Endothelial cell of umbilical vein (primary cell): ENCODE measurements at regions not wholly inside any gene's neighbourhood (a gene's known extent, or its start where the extent isn't known, plus 50 kb on each side); places are given as distances from the start of the nearest gene placed in this dataset.

Source experiments
- CTCF ChIP-seq, 2 donors: IDR thresholded peaks; 1 replicate in 1 of 2; 2 replicates in 1 of 2; pipeline ENCODE4 v1.5.1; 2011; ENCODE audit warnings: low read length in 2 of 2, mild to moderate bottlenecking in 2 of 2, moderate library complexity in 2 of 2, control low read depth in 1 of 2, inconsistent platforms in 1 of 2, low read depth in 1 of 2; ENCODE audit not compliant: insufficient read depth in 1 of 2; ENCODE audit errors: extremely low read depth in 1 of 2
- EZH2 ChIP-seq: IDR thresholded peaks from 2 replicates; pipeline ENCODE4 v1.6.1; 2012; ENCODE audit warnings: borderline replicate concordance, low read depth, mild to moderate bottlenecking, moderate library complexity, low read length, inconsistent platforms; ENCODE audit not compliant: severe bottlenecking
- JUN ChIP-seq: IDR thresholded peaks from 2 replicates; pipeline ENCODE4 v1.6.1; 2011; ENCODE audit warnings: borderline replicate concordance, low read depth; ENCODE audit not compliant: insufficient read length, insufficient read depth
- MAX ChIP-seq: IDR thresholded peaks from 2 replicates; pipeline ENCODE4 v1.6.1; 2011; ENCODE audit not compliant: insufficient read depth, insufficient read length
- POLR2A ChIP-seq: IDR thresholded peaks from 2 replicates; pipeline ENCODE4 v1.6.1; 2012; ENCODE audit warnings: low read depth, mild to moderate bottlenecking, control low read depth, low read length
- POLR2AphosphoS5 ChIP-seq: IDR thresholded peaks from 2 replicates; pipeline ENCODE4 v1.6.1; 2012; ENCODE audit warnings: low read depth, mild to moderate bottlenecking, control low read depth, low read length, moderate library complexity; ENCODE audit not compliant: insufficient read depth

- TF ChIP-seq EZH2 (no peak), CTCF (IDR thresholded peaks at IDR 0.05; ENCODE audit: extremely low read depth in 1 of 2, insufficient read depth in 1 of 2, low read depth in 1 of 2, low read length in 2 of 2) (no peak), MAX (no peak), POLR2AphosphoS5 (no peak), POLR2A (no peak), JUN (no peak)
Observed at GRCh38 chr22:49373289-49373666, 454.4 kb downstream of the BRD1 start.
